ENCODE measurements at regions not wholly inside any gene's neighbourhood (a gene's known extent, or its start where the extent isn't known, plus 50 kb on each side); places are given as distances from the start of the nearest gene placed in this dataset.

- no peak overlapping the region for H2BK20ac ChIP-seq (ENCODE audit: low read depth, low read length)
- ChIA-PET CTCF (no interaction called here), POLR2A (ENCODE audit: unreplicated experiment) (no interaction called here)
- H3K9me3 ChIP-seq (ENCODE audit: control insufficient read depth, insufficient read depth, low read length): no peaks in the 10 kb centered on the region
- no peaks in the 10 kb centered on the region for H4K20me1 ChIP-seq (ENCODE audit: insufficient read depth, low read length)
- H3K27ac ChIP-seq (ENCODE audit: insufficient read depth, low read length): no peak overlapping the region
- H2AK5ac ChIP-seq (ENCODE audit: low read depth, low read length): no peak overlapping the region
- no peak overlapping the region for H3K18ac ChIP-seq (ENCODE audit: low read depth, low read length)
- no CpG with 5 or more reads among the region's 5 CpGs for WGBS, 2 experiments (ENCODE audit: extremely low coverage in 2 of 2, insufficient read length in 1 of 2)
- no peaks in the 10 kb centered on the region for H3K27me3 ChIP-seq (ENCODE audit: control insufficient read depth, insufficient read depth, low read length)
- no peak overlapping the region for H3K4ac ChIP-seq (ENCODE audit: low read depth, low read length)
- H3K9me1 ChIP-seq (ENCODE audit: insufficient read depth, low read length): no peaks in the 10 kb centered on the region
- H3K4me3 ChIP-seq (ENCODE audit: insufficient read depth, low read depth, low read length): no peak overlapping the region
- no peak overlapping the region for H4K91ac ChIP-seq (ENCODE audit: insufficient read depth, low read depth, low read length)
- no peak overlapping the region for H2AFZ ChIP-seq (replicated peaks; ENCODE audit: low read length, poor library complexity)
- no peak overlapping the region for H2AK9ac ChIP-seq (replicated peaks; ENCODE audit: low read depth, low read length, poor library complexity)
- dilution Hi-C loops (cut with HindIII; ENCODE audit: low sequenced_read_pairs, unreplicated experiment) (no loop called here), intact Hi-C loops (cut with micrococcal nuclease) (no loop called here), in situ Hi-C loops (cut with MboI; ENCODE audit: low sequenced_read_pairs) (no loop called here)
- H2BK5ac ChIP-seq (ENCODE audit: low read depth, low read length, poor library complexity, severe bottlenecking): no peak overlapping the region
- no peaks in the 10 kb centered on the region for H3K36me3 ChIP-seq (ENCODE audit: control insufficient read depth, insufficient read depth, low read length)
- no peak overlapping the region for H3K9ac ChIP-seq (ENCODE audit: low read depth, low read length)
- H3K56ac ChIP-seq (ENCODE audit: extremely low read depth, insufficient read depth, low read length): no peak overlapping the region
- TF ChIP-seq RFX5 (IDR thresholded peaks at IDR 0.05; ENCODE audit: low read depth, low read length): no peak
- TF ChIP-seq CEBPB (IDR thresholded peaks at IDR 0.05; ENCODE audit: low read depth, low read length): no peak
- TF ChIP-seq ELK1 (IDR thresholded peaks at IDR 0.05; ENCODE audit: borderline replicate concordance, low read depth, low read length): no peak
- TF ChIP-seq MAFK (IDR thresholded peaks at IDR 0.05; ENCODE audit: low read depth, low read length): no peak
- no peak for TF ChIP-seq MXI1 (IDR thresholded peaks at IDR 0.05; ENCODE audit: borderline replicate concordance, low read depth, low read length)
- TF ChIP-seq CTCF (conservative IDR thresholded peaks at IDR 0.05; ENCODE audit: low read depth, low read length): no peak
- TF ChIP-seq USF2 (IDR thresholded peaks at IDR 0.05; ENCODE audit: low read depth, low read length): no peak
- TF ChIP-seq SMC3 (IDR thresholded peaks at IDR 0.05; ENCODE audit: low read depth, low read length): no peak
- TF ChIP-seq NFE2L2 (IDR thresholded peaks at IDR 0.05; ENCODE audit: low read depth, low read length): no peak
- TF ChIP-seq BHLHE40 (IDR thresholded peaks at IDR 0.05; ENCODE audit: low read depth, low read length): no peak
- TF ChIP-seq RCOR1 (IDR thresholded peaks at IDR 0.05; ENCODE audit: insufficient replicate concordance, low read length): no peak
- TF ChIP-seq RAD21 (IDR thresholded peaks at IDR 0.05; ENCODE audit: low read length): no peak
- TF ChIP-seq POLR2A (IDR thresholded peaks at IDR 0.05; ENCODE audit: low read depth, low read length): no peak
- no peak for TF ChIP-seq MAZ (IDR thresholded peaks at IDR 0.05; ENCODE audit: borderline replicate concordance, low read depth, low read length)
- H3K23ac ChIP-seq (ENCODE audit: low read depth, low read length): no peak overlapping the region
- no peak overlapping the region for H4K5ac ChIP-seq (ENCODE audit: low read depth, low read length)
- no peak for ATAC-seq (ENCODE audit: low read depth)
- H3K4me1 ChIP-seq (ENCODE audit: control insufficient read depth, insufficient read depth, low read length): no peaks in the 10 kb centered on the region
- no peak overlapping the region for H4K8ac ChIP-seq (ENCODE audit: low read depth in 2 of 2, low read length in 2 of 2)
- no peaks in the 10 kb centered on the region for H3K79me1 ChIP-seq (ENCODE audit: low read depth in 1 of 2, low read length in 2 of 2)
- H3K4me2 ChIP-seq (ENCODE audit: low read depth, low read length): no peak overlapping the region
- DNase-seq: no peak
- no peak overlapping the region for H3K14ac ChIP-seq (replicated peaks; ENCODE audit: low read depth, low read length)
- no TSS peak for BruUV-seq (replicated peaks)
- H2BK15ac ChIP-seq (ENCODE audit: low read depth, low read length): no peak overlapping the region
- no peak overlapping the region for H2BK120ac ChIP-seq (ENCODE audit: low read depth, low read length)
Measured at GRCh38 chrX:26026179-26026578, 112.0 kb upstream of the MAGEB18 start.

Data from IMR-90 (cell line).